Cardiac muscle cell (in vitro differentiated cells and primary cell): ENCODE measurements at regions not wholly inside any gene's neighbourhood (a gene's known extent, or its start where the extent isn't known, plus 50 kb on each side); places are given as distances from the start of the nearest gene placed in this dataset.

Experiments
- DNase-seq, 2 donors: peaks; one replicate each; pipeline versions ENCODE4 v3.0.0 to v3.0.0-alpha.2; 2010 to 2017; ENCODE audit warnings: low read depth in 1 of 2, low spot score in 1 of 2
- H3K27ac ChIP-seq: fragments of 200-600 bp; sonication (generic); 2 replicates; pipeline ENCODE4 v1.5.1; 2016
- H3K27me3 ChIP-seq: fragments of 200-600 bp; sonication (generic); 2 replicates; pipeline ENCODE4 v1.6.0; 2016; ENCODE audit warnings: control low read depth
- H3K36me3 ChIP-seq: fragments of 200-600 bp; sonication (generic); 2 replicates; pipeline ENCODE4 v1.5.1; 2016; ENCODE audit warnings: control low read depth
- H3K4me1 ChIP-seq: fragments of 200-600 bp; sonication (generic); 2 replicates; pipeline ENCODE4 v1.8.1; 2017; ENCODE audit warnings: low read depth, mild to moderate bottlenecking, mixed run types
- H3K4me3 ChIP-seq: fragments of 200-600 bp; sonication (generic); 2 replicates; pipeline ENCODE4 v1.5.1; 2016; ENCODE audit warnings: mild to moderate bottlenecking
- H3K9me3 ChIP-seq: fragments of 200-600 bp; sonication (generic); 2 replicates; pipeline ENCODE4 v1.5.1; 2017; ENCODE audit warnings: low read depth, mild to moderate bottlenecking, control low read depth
- TF ChIP-seq, protein P1 (sequence below): IDR thresholded peaks from 2 replicates; pipeline ENCODE4 v1.5.1; 2012; ENCODE audit warnings: low read depth, mild to moderate bottlenecking, low read length

- no peaks in the 10 kb centered on the region for H3K27me3 ChIP-seq
- H3K27ac ChIP-seq = no peak overlapping the region
- H3K4me3 ChIP-seq = no peak overlapping the region
- H3K36me3 ChIP-seq = no peaks in the 10 kb centered on the region
- TF ChIP-seq, protein P1, sequence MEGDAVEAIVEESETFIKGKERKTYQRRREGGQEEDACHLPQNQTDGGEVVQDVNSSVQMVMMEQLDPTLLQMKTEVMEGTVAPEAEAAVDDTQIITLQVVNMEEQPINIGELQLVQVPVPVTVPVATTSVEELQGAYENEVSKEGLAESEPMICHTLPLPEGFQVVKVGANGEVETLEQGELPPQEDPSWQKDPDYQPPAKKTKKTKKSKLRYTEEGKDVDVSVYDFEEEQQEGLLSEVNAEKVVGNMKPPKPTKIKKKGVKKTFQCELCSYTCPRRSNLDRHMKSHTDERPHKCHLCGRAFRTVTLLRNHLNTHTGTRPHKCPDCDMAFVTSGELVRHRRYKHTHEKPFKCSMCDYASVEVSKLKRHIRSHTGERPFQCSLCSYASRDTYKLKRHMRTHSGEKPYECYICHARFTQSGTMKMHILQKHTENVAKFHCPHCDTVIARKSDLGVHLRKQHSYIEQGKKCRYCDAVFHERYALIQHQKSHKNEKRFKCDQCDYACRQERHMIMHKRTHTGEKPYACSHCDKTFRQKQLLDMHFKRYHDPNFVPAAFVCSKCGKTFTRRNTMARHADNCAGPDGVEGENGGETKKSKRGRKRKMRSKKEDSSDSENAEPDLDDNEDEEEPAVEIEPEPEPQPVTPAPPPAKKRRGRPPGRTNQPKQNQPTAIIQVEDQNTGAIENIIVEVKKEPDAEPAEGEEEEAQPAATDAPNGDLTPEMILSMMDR = no peak
- no peaks in the 10 kb centered on the region for H3K9me3 ChIP-seq
- H3K4me1 ChIP-seq = no peaks in the 10 kb centered on the region
- DNase-seq = no peak
These were observed 247.7 kb upstream of the RBMS1 start for GRCh38 chr2:160741271-160741670.

DNA sequence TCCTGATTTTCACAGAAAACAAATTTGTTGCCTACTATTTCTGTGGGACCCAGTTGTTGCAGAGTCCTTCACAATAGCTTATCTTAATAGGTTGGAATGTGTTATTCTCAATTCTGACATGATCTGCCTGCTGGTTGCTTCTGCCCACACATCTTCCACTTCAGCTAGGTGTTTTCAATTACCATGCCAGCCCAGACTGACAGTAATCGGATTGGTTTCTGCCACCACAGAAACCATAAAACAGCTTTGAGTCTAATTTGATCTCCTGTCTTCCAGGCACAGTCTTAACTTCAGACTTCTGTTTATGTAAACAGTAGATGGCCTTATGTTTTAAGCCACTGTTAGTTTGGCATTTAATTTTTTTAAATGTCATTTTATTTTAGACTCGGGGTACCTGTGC, 248.2 kb upstream of the RBMS1 start:
- no peaks in the 10 kb centered on the region for H3K9me3 ChIP-seq
- H3K27me3 ChIP-seq = no peaks in the 10 kb centered on the region
- DNase-seq = no peak
- no peaks in the 10 kb centered on the region for H3K36me3 ChIP-seq
- no peak overlapping the region for H3K27ac ChIP-seq
- H3K4me1 ChIP-seq = no peaks in the 10 kb centered on the region
- no peak overlapping the region for H3K4me3 ChIP-seq
- TF ChIP-seq, protein P1 = no peak

DNA sequence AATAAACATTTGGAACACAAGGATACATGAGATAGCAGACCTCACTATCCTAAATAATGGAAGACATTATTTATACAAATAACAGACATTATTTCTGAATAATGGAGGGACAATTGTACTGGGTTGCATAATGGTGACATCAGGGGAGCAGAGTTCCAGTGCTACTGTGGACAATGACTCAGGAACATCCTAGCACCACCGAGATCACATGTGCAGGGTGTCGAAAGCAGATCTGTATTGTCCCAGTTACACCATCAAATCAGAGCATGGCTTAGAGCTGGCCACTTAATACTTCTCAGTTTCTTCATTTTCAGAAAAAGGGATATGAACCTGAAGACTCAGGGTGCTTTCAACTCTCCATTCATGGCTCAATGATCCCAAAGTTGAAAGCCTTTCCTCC, 249.1 kb upstream of the RBMS1 start:
- Histone ChIP-seq H3K4me1 (no peaks in the 10 kb centered on the region), H3K27me3 (no peaks in the 10 kb centered on the region), H3K9me3 (no peaks in the 10 kb centered on the region), H3K27ac (no peak overlapping the region), H3K4me3 (no peak overlapping the region), H3K36me3 (no peaks in the 10 kb centered on the region)
- TF ChIP-seq, protein P1 = no peak
- peak in 1 of 2 donors; percentile 21 for DNase-seq

DNA sequence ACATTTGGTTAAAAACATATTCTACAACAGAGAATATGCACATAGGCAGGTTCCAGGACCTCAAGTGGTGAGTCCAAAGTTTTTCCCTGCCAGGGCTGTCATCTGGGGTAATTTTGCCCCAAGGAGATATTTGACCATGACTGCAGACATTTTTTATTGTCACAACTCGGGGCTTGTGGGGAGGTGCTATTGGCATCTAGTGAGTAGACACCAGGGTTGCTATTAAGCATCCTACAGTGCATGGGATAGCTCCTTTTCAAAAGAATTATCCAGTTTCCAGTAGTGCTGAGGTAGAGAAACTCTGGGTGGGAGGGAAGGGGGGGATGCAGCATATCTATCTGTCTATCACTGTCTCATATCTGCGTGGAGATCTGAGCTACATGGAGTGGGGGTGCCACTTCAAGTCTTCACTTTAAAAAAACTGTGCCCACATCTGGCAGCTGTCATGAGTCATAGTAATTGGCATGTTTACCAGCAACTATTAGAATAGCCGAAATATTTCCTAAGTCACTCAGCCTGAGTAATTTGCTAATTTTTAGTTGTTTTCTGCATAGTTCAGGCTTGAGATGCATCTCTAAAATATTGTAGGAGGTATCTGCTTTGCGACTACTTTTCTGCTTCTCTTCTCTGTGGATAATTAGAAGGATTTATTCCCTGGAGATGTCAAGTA, 254.0 kb upstream of the RBMS1 start:
- Histone ChIP-seq H3K4me3 (no peak overlapping the region), H3K4me1 (no peaks in the 10 kb centered on the region), H3K9me3 (no peaks in the 10 kb centered on the region), H3K36me3 (no peaks in the 10 kb centered on the region), H3K27me3 (no peaks in the 10 kb centered on the region), H3K27ac (no peak overlapping the region)
- DNase-seq = peak in 1 of 2 donors; percentile 53
- TF ChIP-seq, protein P1 = no peak

- H3K4me1 ChIP-seq = no peaks in the 10 kb centered on the region
- no peak overlapping the region for H3K4me3 ChIP-seq
- H3K9me3 ChIP-seq = no peaks in the 10 kb centered on the region
- H3K27me3 ChIP-seq = no peaks in the 10 kb centered on the region
- H3K36me3 ChIP-seq = no peaks in the 10 kb centered on the region
- H3K27ac ChIP-seq = no peak overlapping the region
- no peak for DNase-seq
- TF ChIP-seq, protein P1 = no peak
These were observed 257.4 kb upstream of the RBMS1 start for GRCh38 chr2:160751021-160751420.
